ENCODE measurements at regions not wholly inside any gene's neighbourhood (a gene's known extent, or its start where the extent isn't known, plus 50 kb on each side); places are given as distances from the start of the nearest gene placed in this dataset.

DNA sequence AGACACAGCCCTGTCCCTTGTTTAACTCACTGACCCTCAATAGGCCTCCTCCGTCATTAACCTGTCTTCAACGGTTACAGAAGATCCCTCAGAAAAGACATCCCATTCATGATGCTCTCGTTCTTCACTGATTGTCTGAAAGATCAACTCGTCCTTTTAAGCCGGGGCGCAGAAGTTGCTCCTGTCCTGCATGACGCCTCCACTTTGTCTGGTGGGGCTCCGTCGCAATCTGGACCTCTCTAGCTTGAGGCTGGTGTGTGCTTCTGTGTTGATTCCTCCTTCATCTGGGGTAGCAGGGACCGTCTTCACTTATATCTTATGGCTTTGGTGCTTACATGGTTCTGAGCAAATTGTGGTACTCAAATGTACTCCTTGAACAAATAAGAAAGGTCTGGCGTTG, 766.0 kb upstream of the PCDH9 start:
- no peak overlapping the region for H3K4me3 ChIP-seq (ENCODE audit: low read length)
- DNase-seq (ENCODE audit: low read depth) = no peak
- TF ChIP-seq, protein P1, sequence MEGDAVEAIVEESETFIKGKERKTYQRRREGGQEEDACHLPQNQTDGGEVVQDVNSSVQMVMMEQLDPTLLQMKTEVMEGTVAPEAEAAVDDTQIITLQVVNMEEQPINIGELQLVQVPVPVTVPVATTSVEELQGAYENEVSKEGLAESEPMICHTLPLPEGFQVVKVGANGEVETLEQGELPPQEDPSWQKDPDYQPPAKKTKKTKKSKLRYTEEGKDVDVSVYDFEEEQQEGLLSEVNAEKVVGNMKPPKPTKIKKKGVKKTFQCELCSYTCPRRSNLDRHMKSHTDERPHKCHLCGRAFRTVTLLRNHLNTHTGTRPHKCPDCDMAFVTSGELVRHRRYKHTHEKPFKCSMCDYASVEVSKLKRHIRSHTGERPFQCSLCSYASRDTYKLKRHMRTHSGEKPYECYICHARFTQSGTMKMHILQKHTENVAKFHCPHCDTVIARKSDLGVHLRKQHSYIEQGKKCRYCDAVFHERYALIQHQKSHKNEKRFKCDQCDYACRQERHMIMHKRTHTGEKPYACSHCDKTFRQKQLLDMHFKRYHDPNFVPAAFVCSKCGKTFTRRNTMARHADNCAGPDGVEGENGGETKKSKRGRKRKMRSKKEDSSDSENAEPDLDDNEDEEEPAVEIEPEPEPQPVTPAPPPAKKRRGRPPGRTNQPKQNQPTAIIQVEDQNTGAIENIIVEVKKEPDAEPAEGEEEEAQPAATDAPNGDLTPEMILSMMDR (conservative IDR thresholded peaks at IDR 0.05; ENCODE audit: low read length) = no peak

DNA sequence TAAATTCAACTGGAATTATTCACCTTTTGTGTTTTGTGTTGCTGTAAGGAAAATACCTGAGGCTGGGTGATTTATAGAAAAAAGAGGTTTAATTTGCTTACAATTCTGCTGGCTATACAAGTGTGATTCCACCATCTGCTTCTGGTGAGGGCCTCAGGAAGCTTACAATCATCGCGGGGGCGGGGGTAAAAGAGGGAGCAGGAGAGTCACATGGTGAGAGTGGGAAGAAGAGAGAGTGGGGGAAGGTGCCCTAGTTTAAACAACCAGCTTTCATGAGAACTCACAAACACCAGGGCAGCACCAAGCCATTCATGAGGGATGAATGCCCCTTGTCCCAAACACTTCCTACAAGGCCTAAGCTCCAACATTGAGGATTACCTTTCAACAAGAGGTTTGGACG, 760.7 kb upstream of the PCDH9 start:
- no peak for DNase-seq (ENCODE audit: low read depth)
- TF ChIP-seq, protein P1 (conservative IDR thresholded peaks at IDR 0.05; ENCODE audit: low read length) = no peak
- H3K4me3 ChIP-seq (ENCODE audit: low read length) = no peak overlapping the region

DNA sequence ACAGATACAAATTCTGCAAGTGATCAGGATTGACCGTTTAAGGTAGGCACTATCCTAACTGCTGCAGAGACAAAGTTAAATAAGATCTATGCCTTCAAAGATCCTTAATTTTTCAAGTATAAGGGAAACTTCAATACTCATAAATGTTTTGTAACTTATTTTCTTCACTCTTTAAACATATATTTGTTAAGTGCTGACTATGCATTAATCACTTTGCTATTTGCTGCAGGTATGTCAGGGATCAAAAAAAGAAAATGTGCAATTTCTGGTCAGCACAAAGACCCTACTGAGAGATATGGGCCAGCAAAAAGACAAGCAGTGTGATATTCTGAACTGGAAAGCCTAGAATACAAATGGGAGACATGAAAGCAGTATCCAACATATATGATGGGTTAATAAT, 756.1 kb upstream of the PCDH9 start:
- no peak for DNase-seq (ENCODE audit: low read depth)
- TF ChIP-seq, protein P1 (conservative IDR thresholded peaks at IDR 0.05; ENCODE audit: low read length) = no peak
- H3K4me3 ChIP-seq (ENCODE audit: low read length) = no peak overlapping the region

DNA sequence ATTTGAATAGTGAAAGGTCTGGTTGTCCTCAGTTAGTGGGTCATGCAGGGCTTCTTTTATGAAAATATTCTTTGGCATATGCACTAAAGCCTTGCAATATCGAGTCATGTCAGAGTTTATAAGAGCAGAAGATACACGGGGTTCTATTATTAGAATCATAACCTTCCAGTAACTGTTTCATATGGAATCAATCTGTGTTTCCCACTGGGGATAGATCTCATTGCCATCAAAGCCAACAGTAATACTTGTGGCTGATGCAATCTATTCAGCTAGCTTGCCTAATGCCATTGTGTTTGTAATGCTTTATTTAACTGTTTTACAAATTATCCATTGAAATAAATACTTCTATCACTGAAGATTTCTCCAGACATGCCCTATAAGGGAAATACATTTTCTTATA, 746.9 kb upstream of the PCDH9 start:
- DNase-seq (ENCODE audit: low read depth) = no peak
- no peak overlapping the region for H3K4me3 ChIP-seq (ENCODE audit: low read length)
- TF ChIP-seq, protein P1 (conservative IDR thresholded peaks at IDR 0.05; ENCODE audit: low read length) = no peak

DNA sequence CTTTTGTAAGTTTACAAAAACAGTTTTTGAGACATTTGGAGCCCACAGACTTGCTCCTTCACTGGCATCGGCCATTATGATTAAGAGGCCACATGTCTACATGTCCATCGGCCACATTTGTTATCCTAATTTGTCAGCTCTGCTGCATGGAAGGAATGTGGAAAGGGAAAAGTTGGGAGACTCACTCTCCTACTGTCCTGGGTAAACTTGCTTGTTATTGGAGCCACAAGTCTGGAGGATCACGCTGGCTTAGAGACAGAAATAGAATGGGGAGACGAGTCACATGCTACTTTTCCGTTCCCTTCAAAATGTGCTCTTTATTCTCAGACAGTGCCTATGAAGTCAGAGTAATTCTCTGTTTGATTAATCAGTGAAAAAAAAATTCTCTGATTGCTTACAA, 741.2 kb upstream of the PCDH9 start:
- TF ChIP-seq, protein P1 (conservative IDR thresholded peaks at IDR 0.05; ENCODE audit: low read length) = no peak
- DNase-seq (ENCODE audit: low read depth) = no peak
- no peak overlapping the region for H3K4me3 ChIP-seq (ENCODE audit: low read length)

DNA sequence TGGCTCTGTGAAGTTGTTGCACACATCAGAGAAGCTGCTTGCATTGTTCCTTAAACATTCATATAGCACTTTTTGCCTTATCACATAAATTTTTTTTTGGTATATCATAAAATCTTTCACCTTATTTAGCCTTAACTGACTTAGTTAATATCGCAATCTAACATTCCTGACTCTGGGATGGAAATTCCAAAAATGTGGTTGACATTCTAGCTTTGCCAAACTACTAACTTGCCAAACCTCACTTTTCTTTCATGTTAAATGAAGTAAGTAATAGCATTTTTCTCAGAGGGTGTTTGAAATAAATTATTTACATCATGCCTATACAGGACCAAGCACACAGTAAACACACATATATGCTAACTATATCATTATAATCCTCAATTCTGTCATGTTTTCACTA, 736.9 kb upstream of the PCDH9 start:
- no peak for DNase-seq (ENCODE audit: low read depth)
- H3K4me3 ChIP-seq (ENCODE audit: low read length) = no peak overlapping the region
- TF ChIP-seq, protein P1 (conservative IDR thresholded peaks at IDR 0.05; ENCODE audit: low read length) = no peak

DNA sequence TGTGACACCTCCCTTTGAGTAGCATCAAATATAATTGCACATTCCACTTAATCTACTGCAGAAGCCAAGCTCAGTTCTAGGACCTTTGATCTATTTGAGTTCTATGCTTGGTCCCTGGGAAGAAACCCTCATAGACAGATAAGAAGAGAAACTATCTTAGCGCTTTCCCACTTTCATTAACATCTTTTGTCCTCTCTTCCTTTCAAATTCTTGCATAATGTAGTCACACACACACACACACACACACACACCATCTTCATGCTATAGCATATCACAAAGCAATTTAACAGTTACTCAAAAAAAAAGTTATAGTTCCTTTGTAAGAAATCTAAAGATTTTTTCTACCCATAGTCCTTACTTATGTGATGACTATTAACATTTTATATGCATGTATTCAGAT, 735.9 kb upstream of the PCDH9 start:
- DNase-seq (ENCODE audit: low read depth) = no peak
- H3K4me3 ChIP-seq (ENCODE audit: low read length) = no peak overlapping the region
- TF ChIP-seq, protein P1 (conservative IDR thresholded peaks at IDR 0.05; ENCODE audit: low read length) = no peak

All from AG10803 (cell line).